Prostate gland (tissue), 2 donors: ENCODE measurements at regions not wholly inside any gene's neighbourhood (a gene's known extent, or its start where the extent isn't known, plus 50 kb on each side); places are given as distances from the start of the nearest gene placed in this dataset.

ENCODE experiments used
- DNase-seq: peaks from one replicate; pipeline ENCODE4 v3.0.0-alpha.2; 2019; ENCODE audit warnings: low spot score
- H3K27ac ChIP-seq, 2 donors: fragments of 200-600 bp; sonication (generic); 2 replicates each; pipeline ENCODE4 v1.5.1; 2017 to 2019
- H3K27me3 ChIP-seq: fragments of 200-600 bp; sonication (generic); replicated peaks from 2 replicates; pipeline ENCODE4 v1.5.1; 2019; ENCODE audit not compliant: insufficient read depth
- H3K36me3 ChIP-seq, 2 donors: fragments of 200-600 bp; sonication (generic); 1 replicate in 1 of 2; 2 replicates in 1 of 2; pipeline versions ENCODE4 v1.5.1 to v1.8.1; 2017 to 2019
- H3K4me1 ChIP-seq: fragments of 200-600 bp; sonication (generic); replicated peaks from 2 replicates; pipeline ENCODE4 v1.5.1; 2019
- H3K4me3 ChIP-seq, 2 donors: fragments of 200-600 bp; sonication (generic); 2 replicates each; pipeline ENCODE4 v1.5.1; 2017 to 2019
- H3K9me3 ChIP-seq: fragments of 200-600 bp; sonication (generic); 2 replicates; pipeline ENCODE4 v1.5.1; 2017
- CTCF ChIP-seq, 4 experiments: fragments of 200-600 bp in 2 of 4; fragments of 450-650 bp in 2 of 4; sonication (generic) in 2 of 4; IDR thresholded peaks; 1 replicate in 3 of 4; 2 replicates in 1 of 4; pipeline ENCODE4 v1.5.1; 2016 to 2019; ENCODE audit warnings: antibody characterized with exemption in 4 of 4, mild to moderate bottlenecking in 2 of 4, moderate library complexity in 2 of 4
- POLR2A ChIP-seq: fragments of 450-650 bp; IDR thresholded peaks from one replicate; pipeline ENCODE4 v1.6.1; 2016; ENCODE audit warnings: antibody characterized with exemption, mild to moderate bottlenecking
- POLR2AphosphoS5 ChIP-seq: sonication (generic); formaldehyde crosslinking; IDR thresholded peaks from one replicate; pipeline ENCODE4 v1.6.1; 2017; ENCODE audit warnings: antibody characterized with exemption
- WGBS: methylation state at CpG from one replicate; pipeline ENCODE4 v1.1.5; 2018; 5-methylcytosine and 5-hydroxymethylcytosine counted together
- intact Hi-C: fragments of 100-400 bp; cut with DNase I; formaldehyde crosslinking; loops from one replicate; pipeline ENCODE4 v1.14.2; 2022

GRCh38 chr19:30083125-30083681, 141.2 kb downstream of the URI1 start:
- WGBS, result 74% methylated on average over 17 of the region's 17 CpGs
- no peak for DNase-seq
- intact Hi-C loops, result no loop called here
- no peak overlapping the region for H3K4me3 ChIP-seq
- no peaks in the 10 kb centered on the region for H3K36me3 ChIP-seq
- no peaks in the 10 kb centered on the region for H3K27me3 ChIP-seq
- TF ChIP-seq POLR2AphosphoS5, result no peak
- TF ChIP-seq POLR2A, result no peak
- TF ChIP-seq CTCF (IDR thresholded peaks at IDR 0.05), result no peak
- H3K4me1 ChIP-seq, result no peaks in the 10 kb centered on the region
- no peaks in the 10 kb centered on the region for H3K9me3 ChIP-seq
- H3K27ac ChIP-seq, result no peak overlapping the region

- H3K4me1 ChIP-seq, result no peaks in the 10 kb centered on the region
- no peak for DNase-seq
- H3K27me3 ChIP-seq, result no peaks in the 10 kb centered on the region
- no peaks in the 10 kb centered on the region for H3K36me3 ChIP-seq
- H3K4me3 ChIP-seq, result no peak overlapping the region
- H3K9me3 ChIP-seq, result no peaks in the 10 kb centered on the region
- WGBS, result 53% methylated on average over 12 of the region's 12 CpGs
- TF ChIP-seq POLR2AphosphoS5 (no peak), POLR2A (no peak), CTCF (IDR thresholded peaks at IDR 0.05) (no peak)
- intact Hi-C loops, result no loop called here
- H3K27ac ChIP-seq, result no peak overlapping the region
Measured at GRCh38 chr19:30083701-30084156, 141.7 kb downstream of the URI1 start.

GRCh38 chr19:30084390-30084819, 142.4 kb downstream of the URI1 start:
- Histone ChIP-seq H3K27me3 (no peaks in the 10 kb centered on the region), H3K9me3 (no peaks in the 10 kb centered on the region), H3K4me3 (no peak overlapping the region), H3K4me1 (no peaks in the 10 kb centered on the region), H3K27ac (no peak overlapping the region), H3K36me3 (no peaks in the 10 kb centered on the region)
- WGBS, result 52% methylated on average over 12 of the region's 12 CpGs
- no peak for DNase-seq
- TF ChIP-seq POLR2AphosphoS5 (no peak), POLR2A (no peak), CTCF (IDR thresholded peaks at IDR 0.05) (no peak)
- intact Hi-C loops, result no loop called here

GRCh38 chr19:30085394-30085793, 143.4 kb downstream of the URI1 start:
- no peaks in the 10 kb centered on the region for H3K27me3 ChIP-seq
- no peaks in the 10 kb centered on the region for H3K9me3 ChIP-seq
- no peak overlapping the region for H3K4me3 ChIP-seq
- intact Hi-C loops, result no loop called here
- 34% methylated on average over 10 of the region's 10 CpGs for WGBS
- no peaks in the 10 kb centered on the region for H3K36me3 ChIP-seq
- TF ChIP-seq POLR2AphosphoS5 (no peak), CTCF (IDR thresholded peaks at IDR 0.05) (no peak), POLR2A (no peak)
- DNase-seq, result no peak
- no peak overlapping the region for H3K27ac ChIP-seq
- no peaks in the 10 kb centered on the region for H3K4me1 ChIP-seq

- no peaks in the 10 kb centered on the region for H3K27me3 ChIP-seq
Measured at GRCh38 chr19:30086220-30086619, 144.2 kb downstream of the URI1 start.

More at GRCh38 chr19:30086220-30086619, 144.2 kb downstream of the URI1 start:
- WGBS, result 87% methylated on average over 5 of the region's 5 CpGs
- TF ChIP-seq POLR2A (no peak), POLR2AphosphoS5 (no peak), CTCF (IDR thresholded peaks at IDR 0.05) (no peak)
- H3K4me3 ChIP-seq, result no peak overlapping the region
- H3K27ac ChIP-seq, result no peak overlapping the region
- no peaks in the 10 kb centered on the region for H3K4me1 ChIP-seq
- H3K9me3 ChIP-seq, result no peaks in the 10 kb centered on the region
- DNase-seq, result no peak
- intact Hi-C loops, result no loop called here
- no peaks in the 10 kb centered on the region for H3K36me3 ChIP-seq
